Omental fat pad (tissue), 3 donors: ENCODE measurements at regions not wholly inside any gene's neighbourhood (a gene's known extent, or its start where the extent isn't known, plus 50 kb on each side); places are given as distances from the start of the nearest gene placed in this dataset.

ENCODE experiments used
- ATAC-seq: fragments of 150-250 bp; one replicate; pipeline ENCODE4 v1.9.1; 2016; ENCODE audit warnings: mild to moderate bottlenecking, moderate library complexity; ENCODE audit not compliant: low FRiP score
- DNase-seq: peaks from one replicate; pipeline ENCODE4 v3.0.0-alpha.2; 2019; ENCODE audit warnings: low spot score
- CTCF ChIP-seq, 3 donors: fragments of 450-650 bp; IDR thresholded peaks; one replicate each; pipeline ENCODE4 v1.5.1; 2016 to 2017; ENCODE audit warnings: antibody characterized with exemption in 3 of 3, mild to moderate bottlenecking in 3 of 3, moderate library complexity in 2 of 3

- ATAC-seq (no peak), DNase-seq (no peak)
- no peak for TF ChIP-seq CTCF (IDR thresholded peaks at IDR 0.05)
Observed at GRCh38 chr10:78849731-78850130, 219.0 kb upstream of the ZMIZ1 start.

GRCh38 chr10:78850644-78851435 lies 217.9 kb upstream of the ZMIZ1 start:
- ATAC-seq (no peak), DNase-seq (no peak)
- no peak for TF ChIP-seq CTCF (IDR thresholded peaks at IDR 0.05)

- TF ChIP-seq CTCF (IDR thresholded peaks at IDR 0.05): no peak
- ATAC-seq (no peak), DNase-seq (no peak)
Observed at GRCh38 chr10:78851647-78852046, 217.1 kb upstream of the ZMIZ1 start.

- ATAC-seq: no peak
- no peak for DNase-seq
- TF ChIP-seq CTCF (IDR thresholded peaks at IDR 0.05): no peak
Observed at GRCh38 chr10:78852466-78853240, 216.1 kb upstream of the ZMIZ1 start.

- no peak for ATAC-seq
- no peak for DNase-seq
- TF ChIP-seq CTCF (IDR thresholded peaks at IDR 0.05): no peak
Observed at GRCh38 chr10:78853864-78854263, 214.9 kb upstream of the ZMIZ1 start.

- no peak for DNase-seq
- ATAC-seq: peak; percentile 12
- no peak for TF ChIP-seq CTCF (IDR thresholded peaks at IDR 0.05)
Observed at GRCh38 chr10:78856421-78856820, 212.3 kb upstream of the ZMIZ1 start.
